ENCODE measurements at regions not wholly inside any gene's neighbourhood (a gene's known extent, or its start where the extent isn't known, plus 50 kb on each side); places are given as distances from the start of the nearest gene placed in this dataset.
"Not testable (repeated sequence)": the region's sequence is repeated elsewhere in the genome, so short reads cannot be mapped to it uniquely, and the experiment has no call there.

GRCh38 chr3:80970292-80970691, 791.2 kb downstream of the GBE1 start:
- H3K4me3 ChIP-seq: no peak overlapping the region
- no peak overlapping the region for H3K27ac ChIP-seq
- WGBS, 2 donors (ENCODE audit: low coverage in 1 of 2): 50 to 56% methylated on average over 1 of the region's 1 CpG
- no peaks in the 10 kb centered on the region for H3K27me3 ChIP-seq
- H3K4me1 ChIP-seq: no peaks in the 10 kb centered on the region
- ATAC-seq: no peak
- no peaks in the 10 kb centered on the region for H3K36me3 ChIP-seq
- H3K9me3 ChIP-seq: peaks cover 0 to 6% (median 0%) of the 10 kb centered on the region in 3 donors
- no peak for TF ChIP-seq EP300 (IDR thresholded peaks at IDR 0.05)
- TF ChIP-seq CTCF (IDR thresholded peaks at IDR 0.05): no peak
- no peak for TF ChIP-seq POLR2A (IDR thresholded peaks at IDR 0.05)
- TF ChIP-seq POLR2AphosphoS5 (IDR thresholded peaks at IDR 0.05): no peak

- H3K36me3 ChIP-seq: no peaks in the 10 kb centered on the region
- no peaks in the 10 kb centered on the region for H3K27me3 ChIP-seq
- peaks cover 0 to 9% (median 0%) of the 10 kb centered on the region in 3 donors for H3K9me3 ChIP-seq
- WGBS, 2 donors (ENCODE audit: low coverage in 1 of 2): 93 to 100% methylated on average over 1 of the region's 1 CpG
- no peak overlapping the region for H3K27ac ChIP-seq
- no peak for ATAC-seq
- H3K4me1 ChIP-seq: no peaks in the 10 kb centered on the region
- TF ChIP-seq EP300 (IDR thresholded peaks at IDR 0.05): no peak
- no peak for TF ChIP-seq POLR2A (IDR thresholded peaks at IDR 0.05)
- TF ChIP-seq CTCF (IDR thresholded peaks at IDR 0.05): no peak
- no peak for TF ChIP-seq POLR2AphosphoS5 (IDR thresholded peaks at IDR 0.05)
- no peak overlapping the region for H3K4me3 ChIP-seq
Observed at GRCh38 chr3:80929576-80929975, 831.9 kb downstream of the GBE1 start.

- WGBS, 2 donors (ENCODE audit: low coverage in 1 of 2): 81 to 83% methylated on average over 4 of the region's 4 CpGs
- ATAC-seq: no peak
- H3K27ac ChIP-seq: no peak overlapping the region
- H3K4me3 ChIP-seq: no peak overlapping the region
- H3K36me3 ChIP-seq: no peaks in the 10 kb centered on the region
- H3K9me3 ChIP-seq: no peaks in the 10 kb centered on the region
- TF ChIP-seq POLR2AphosphoS5 (IDR thresholded peaks at IDR 0.05) (no peak), CTCF (IDR thresholded peaks at IDR 0.05) (no peak), POLR2A (IDR thresholded peaks at IDR 0.05) (no peak), EP300 (IDR thresholded peaks at IDR 0.05) (no peak)
- H3K4me1 ChIP-seq: no peaks in the 10 kb centered on the region
- no peaks in the 10 kb centered on the region for H3K27me3 ChIP-seq
Observed at GRCh38 chr3:80914854-80915253, 846.6 kb downstream of the GBE1 start.

GRCh38 chr3:80898211-80898610, 863.2 kb downstream of the GBE1 start:
- no peaks in the 10 kb centered on the region for H3K36me3 ChIP-seq
- peaks cover 0 to 8% (median 0%) of the 10 kb centered on the region in 3 donors for H3K9me3 ChIP-seq
- no peaks in the 10 kb centered on the region for H3K4me1 ChIP-seq
- no peak for ATAC-seq
- no peaks in the 10 kb centered on the region for H3K27me3 ChIP-seq
- H3K27ac ChIP-seq: no peak overlapping the region
- TF ChIP-seq POLR2AphosphoS5 (IDR thresholded peaks at IDR 0.05): no peak
- TF ChIP-seq EP300 (IDR thresholded peaks at IDR 0.05): no peak
- TF ChIP-seq POLR2A (IDR thresholded peaks at IDR 0.05): no peak
- no peak for TF ChIP-seq CTCF (IDR thresholded peaks at IDR 0.05)
- H3K4me3 ChIP-seq: no peak overlapping the region

GRCh38 chr3:80897005-80897404, 864.4 kb downstream of the GBE1 start:
- H3K27ac ChIP-seq, H3K4me3 ChIP-seq, H3K9me3 ChIP-seq, ATAC-seq, H3K27me3 ChIP-seq, H3K36me3 ChIP-seq, H3K4me1 ChIP-seq: not testable (repeated sequence)
- no CpG with 5 or more reads among the region's 12 CpGs for WGBS, 2 donors (ENCODE audit: low coverage in 1 of 2)

GRCh38 chr3:80890571-80890970, 870.9 kb downstream of the GBE1 start:
- no peak for ATAC-seq
- 53 to 77% methylated on average over 2 of the region's 2 CpGs for WGBS, 2 donors (ENCODE audit: low coverage in 1 of 2)
- no peaks in the 10 kb centered on the region for H3K4me1 ChIP-seq
- no peaks in the 10 kb centered on the region for H3K9me3 ChIP-seq
- no peak overlapping the region for H3K4me3 ChIP-seq
- H3K36me3 ChIP-seq: no peaks in the 10 kb centered on the region
- TF ChIP-seq POLR2A (IDR thresholded peaks at IDR 0.05): no peak
- TF ChIP-seq POLR2AphosphoS5 (IDR thresholded peaks at IDR 0.05): no peak
- no peak for TF ChIP-seq CTCF (IDR thresholded peaks at IDR 0.05)
- TF ChIP-seq EP300 (IDR thresholded peaks at IDR 0.05): no peak
- H3K27me3 ChIP-seq: no peaks in the 10 kb centered on the region
- no peak overlapping the region for H3K27ac ChIP-seq

Data from gastroesophageal sphincter (tissue), 4 donors.